VCaP (cell line): ENCODE measurements at regions not wholly inside any gene's neighbourhood (a gene's known extent, or its start where the extent isn't known, plus 50 kb on each side); places are given as distances from the start of the nearest gene placed in this dataset.

ENCODE experiments used
- H3K27ac ChIP-seq: fragments of 450-650 bp; 2 replicates; pipeline ENCODE4 v1.5.1; 2017
- CTCF ChIP-seq: fragments of 450-650 bp; conservative IDR thresholded peaks from 2 replicates; pipeline ENCODE4 v1.5.1; 2017; ENCODE audit warnings: mild to moderate bottlenecking, moderate library complexity

GRCh38 chr6:14509120-14509519, 391.5 kb downstream of the CD83 start:
- no peak for TF ChIP-seq CTCF
- H3K27ac ChIP-seq = no peak overlapping the region

- no peak for TF ChIP-seq CTCF
- H3K27ac ChIP-seq = no peak overlapping the region
Measured at GRCh38 chr6:14510038-14510437, 392.5 kb downstream of the CD83 start.

- no peak for TF ChIP-seq CTCF
- H3K27ac ChIP-seq = no peak overlapping the region
Measured at GRCh38 chr6:14511061-14511586, 393.6 kb downstream of the CD83 start.

GRCh38 chr6:14512246-14512645, 394.7 kb downstream of the CD83 start:
- no peak for TF ChIP-seq CTCF
- H3K27ac ChIP-seq = no peak overlapping the region

GRCh38 chr6:14513496-14514393, 396.2 kb downstream of the CD83 start:
- H3K27ac ChIP-seq = no peak overlapping the region
- TF ChIP-seq CTCF = no peak

GRCh38 chr6:14516956-14517355, 399.4 kb downstream of the CD83 start:
- no peak for TF ChIP-seq CTCF
- no peak overlapping the region for H3K27ac ChIP-seq

- TF ChIP-seq CTCF = no peak
- no peak overlapping the region for H3K27ac ChIP-seq
Measured at GRCh38 chr6:14517516-14518105, 400.0 kb downstream of the CD83 start.
